ENCODE measurements at regions not wholly inside any gene's neighbourhood (a gene's known extent, or its start where the extent isn't known, plus 50 kb on each side); places are given as distances from the start of the nearest gene placed in this dataset.

GRCh38 chr1:8257621-8258020, 60.3 kb upstream of the SLC45A1 start:
- H3K4me3 ChIP-seq: no peak overlapping the region
- no peaks in the 10 kb centered on the region for H3K9me3 ChIP-seq
- TF ChIP-seq CTCF (IDR thresholded peaks at IDR 0.05): no peak
- no peak overlapping the region for H3K27ac ChIP-seq
- no peak for DNase-seq (ENCODE audit: low spot score)
- no peaks in the 10 kb centered on the region for H3K36me3 ChIP-seq
- H3K27me3 ChIP-seq: no peaks in the 10 kb centered on the region
- H3K4me1 ChIP-seq: peaks cover 0 to 8% of the 10 kb centered on the region in 2 donors

- no peak for TF ChIP-seq CTCF (IDR thresholded peaks at IDR 0.05)
- Histone ChIP-seq H3K27me3 (no peaks in the 10 kb centered on the region), H3K27ac (no peak overlapping the region), H3K4me3 (no peak overlapping the region), H3K4me1 (peaks cover 0 to 8% of the 10 kb centered on the region in 2 donors), H3K36me3 (no peaks in the 10 kb centered on the region), H3K9me3 (no peaks in the 10 kb centered on the region)
- DNase-seq (ENCODE audit: low spot score): no peak
Observed at GRCh38 chr1:8256321-8256720, 61.6 kb upstream of the SLC45A1 start.

DNA sequence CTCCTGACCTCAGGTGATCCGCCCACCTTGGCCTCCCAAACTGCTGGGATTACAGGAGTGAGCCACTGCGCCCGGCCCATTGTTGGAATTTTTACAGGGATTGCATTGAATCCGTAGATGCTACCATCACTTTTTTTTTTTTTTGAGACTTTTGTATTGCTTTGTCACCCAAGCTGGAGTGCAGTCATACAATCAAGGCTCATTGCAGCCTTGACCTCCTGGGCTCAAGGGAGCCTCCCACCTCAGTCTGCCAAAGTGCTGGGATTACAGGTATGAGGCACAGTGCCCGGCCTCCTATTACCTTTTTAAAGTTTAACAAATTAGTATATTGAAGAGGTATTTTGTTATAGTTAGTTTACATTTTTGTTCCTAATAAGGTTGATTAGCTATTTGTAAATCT, 62.2 kb upstream of the SLC45A1 start:
- peaks cover 0 to 8% of the 10 kb centered on the region in 2 donors for H3K4me1 ChIP-seq
- no peaks in the 10 kb centered on the region for H3K27me3 ChIP-seq
- no peak for TF ChIP-seq CTCF (IDR thresholded peaks at IDR 0.05)

DNA sequence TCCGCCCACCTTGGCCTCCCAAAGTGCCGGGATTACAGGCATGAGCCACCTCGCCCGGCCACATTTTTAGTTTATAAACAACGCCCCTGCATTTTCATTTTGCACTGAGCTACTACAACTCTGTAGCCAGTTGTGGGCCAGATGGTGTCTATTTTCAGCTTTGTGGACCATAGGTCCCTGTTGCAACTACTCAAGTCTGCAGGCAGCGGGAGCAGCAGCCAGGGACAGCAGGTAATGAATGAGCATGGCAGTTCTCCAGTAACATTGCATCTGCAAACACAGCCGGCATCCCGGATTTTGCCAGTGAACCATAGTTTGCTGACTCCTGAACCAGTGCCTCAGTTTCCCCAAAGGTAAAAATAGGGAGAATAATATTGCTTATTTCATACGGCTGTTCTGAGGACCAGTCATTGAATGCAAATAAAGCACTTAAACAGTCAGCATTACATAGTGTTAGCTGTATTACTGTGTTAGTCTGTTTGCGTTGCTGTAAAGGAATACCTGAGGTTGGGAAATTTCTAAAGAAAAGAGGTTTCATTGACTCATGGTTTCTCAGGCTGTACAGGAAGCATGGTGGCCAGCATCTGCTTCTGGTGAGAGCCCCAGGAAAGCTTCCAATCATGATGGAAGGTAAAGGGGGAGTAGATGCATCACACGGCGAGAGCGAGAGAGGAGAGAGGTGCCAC, 65.5 kb upstream of the SLC45A1 start:
- Histone ChIP-seq H3K4me1 (no peaks in the 10 kb centered on the region), H3K36me3 (no peaks in the 10 kb centered on the region), H3K4me3 (no peak overlapping the region), H3K9me3 (no peaks in the 10 kb centered on the region), H3K27ac (no peak overlapping the region), H3K27me3 (no peaks in the 10 kb centered on the region)
- TF ChIP-seq CTCF (IDR thresholded peaks at IDR 0.05): no peak
- no peak for DNase-seq (ENCODE audit: low spot score)

More for the DNA sequence above, 62.2 kb upstream of the SLC45A1 start:
- DNase-seq (ENCODE audit: low spot score): no peak
- no peak overlapping the region for H3K4me3 ChIP-seq
- no peaks in the 10 kb centered on the region for H3K9me3 ChIP-seq
- H3K36me3 ChIP-seq: no peaks in the 10 kb centered on the region
- no peak overlapping the region for H3K27ac ChIP-seq

DNA sequence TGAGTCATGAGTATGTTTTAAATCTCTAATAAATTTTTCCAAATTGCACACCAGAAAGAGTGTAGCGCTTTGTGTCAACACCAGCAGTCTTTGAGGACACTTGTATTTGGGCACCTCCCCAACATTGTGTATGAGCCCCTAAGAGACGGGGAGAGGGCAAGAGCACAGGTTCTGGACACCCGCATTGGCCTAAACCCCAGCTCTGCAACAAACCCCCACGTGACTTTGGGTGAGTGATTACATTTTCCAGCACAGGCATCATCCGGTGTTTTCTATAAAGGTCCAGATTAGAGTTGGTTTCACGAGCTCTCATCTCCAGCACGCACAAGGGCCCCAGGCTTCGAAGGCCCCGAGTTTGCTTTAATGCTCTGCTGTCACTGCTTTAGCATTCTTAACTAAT, 66.3 kb upstream of the SLC45A1 start:
- no peaks in the 10 kb centered on the region for H3K27me3 ChIP-seq
- H3K9me3 ChIP-seq: no peaks in the 10 kb centered on the region
- no peak for TF ChIP-seq CTCF (IDR thresholded peaks at IDR 0.05)
- DNase-seq (ENCODE audit: low spot score): no peak
- no peak overlapping the region for H3K27ac ChIP-seq
- no peaks in the 10 kb centered on the region for H3K36me3 ChIP-seq
- H3K4me3 ChIP-seq: no peak overlapping the region
- no peaks in the 10 kb centered on the region for H3K4me1 ChIP-seq

DNA sequence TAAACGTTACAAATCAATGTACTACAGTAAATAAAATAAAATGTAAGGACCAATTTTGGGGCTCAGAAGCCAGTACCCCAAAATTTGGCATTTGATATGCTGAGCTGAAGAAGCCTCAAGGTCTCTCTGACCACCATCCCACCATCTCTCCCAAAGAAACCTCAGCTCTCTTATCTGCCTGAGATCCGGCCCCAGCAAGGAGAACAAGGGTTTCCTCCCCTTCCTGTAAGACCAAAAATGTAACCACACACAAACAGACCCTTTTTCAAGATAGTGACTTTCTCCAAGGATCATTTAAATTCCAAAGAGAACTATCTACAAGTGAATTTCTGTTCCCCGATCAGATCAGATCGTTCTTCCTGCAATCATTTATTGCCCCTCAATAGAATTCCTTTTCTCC, 68.1 kb upstream of the SLC45A1 start:
- H3K4me3 ChIP-seq: no peak overlapping the region
- H3K9me3 ChIP-seq: no peaks in the 10 kb centered on the region
- no peak overlapping the region for H3K27ac ChIP-seq
- H3K4me1 ChIP-seq: no peaks in the 10 kb centered on the region
- DNase-seq (ENCODE audit: low spot score): no peak
- H3K27me3 ChIP-seq: no peaks in the 10 kb centered on the region
- H3K36me3 ChIP-seq: no peaks in the 10 kb centered on the region
- TF ChIP-seq CTCF (IDR thresholded peaks at IDR 0.05): no peak

All from right atrium auricular region (tissue), 2 donors.